ENCODE measurements at regions not wholly inside any gene's neighbourhood (a gene's known extent, or its start where the extent isn't known, plus 50 kb on each side); places are given as distances from the start of the nearest gene placed in this dataset.

DNA sequence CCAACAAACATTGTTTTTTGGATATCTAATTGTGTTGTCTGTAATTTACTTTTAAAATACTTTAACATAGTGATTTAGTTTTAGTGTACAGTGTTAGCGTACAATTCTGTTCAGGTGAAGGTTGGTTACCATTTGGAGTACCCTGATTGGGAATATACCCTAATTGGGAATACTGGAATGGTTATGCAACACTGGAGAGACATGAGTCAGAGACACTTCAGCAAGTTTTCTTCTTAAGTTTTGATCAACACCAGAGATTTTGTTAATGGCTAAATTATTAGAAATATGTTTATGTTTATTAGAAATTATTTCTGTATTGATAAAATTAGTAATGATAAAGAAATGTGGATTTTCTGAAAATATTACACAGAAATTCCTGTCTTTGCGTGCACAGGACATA lies 100.3 kb upstream of the NABP1 start:
- TF ChIP-seq, protein P1, sequence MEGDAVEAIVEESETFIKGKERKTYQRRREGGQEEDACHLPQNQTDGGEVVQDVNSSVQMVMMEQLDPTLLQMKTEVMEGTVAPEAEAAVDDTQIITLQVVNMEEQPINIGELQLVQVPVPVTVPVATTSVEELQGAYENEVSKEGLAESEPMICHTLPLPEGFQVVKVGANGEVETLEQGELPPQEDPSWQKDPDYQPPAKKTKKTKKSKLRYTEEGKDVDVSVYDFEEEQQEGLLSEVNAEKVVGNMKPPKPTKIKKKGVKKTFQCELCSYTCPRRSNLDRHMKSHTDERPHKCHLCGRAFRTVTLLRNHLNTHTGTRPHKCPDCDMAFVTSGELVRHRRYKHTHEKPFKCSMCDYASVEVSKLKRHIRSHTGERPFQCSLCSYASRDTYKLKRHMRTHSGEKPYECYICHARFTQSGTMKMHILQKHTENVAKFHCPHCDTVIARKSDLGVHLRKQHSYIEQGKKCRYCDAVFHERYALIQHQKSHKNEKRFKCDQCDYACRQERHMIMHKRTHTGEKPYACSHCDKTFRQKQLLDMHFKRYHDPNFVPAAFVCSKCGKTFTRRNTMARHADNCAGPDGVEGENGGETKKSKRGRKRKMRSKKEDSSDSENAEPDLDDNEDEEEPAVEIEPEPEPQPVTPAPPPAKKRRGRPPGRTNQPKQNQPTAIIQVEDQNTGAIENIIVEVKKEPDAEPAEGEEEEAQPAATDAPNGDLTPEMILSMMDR (conservative IDR thresholded peaks at IDR 0.05; ENCODE audit: low read depth, low read length), result no peak
- TF ChIP-seq EZH2 (IDR thresholded peaks at IDR 0.05; ENCODE audit: low read length, unreplicated experiment) (no peak), EZH2phosphoT487 (IDR thresholded peaks at IDR 0.05; ENCODE audit: borderline replicate concordance, low read length) (no peak)
- H3K9me2 ChIP-seq (replicated peaks; ENCODE audit: low read length), result no peaks in the 10 kb centered on the region
- no peaks in the 10 kb centered on the region for H4K20me1 ChIP-seq (ENCODE audit: low read length)
- H3K79me2 ChIP-seq (ENCODE audit: low read length), result no peaks in the 10 kb centered on the region
- no TSS peak for BruUV-seq (replicated peaks)
- no peak overlapping the region for H3K9ac ChIP-seq (ENCODE audit: low read length)
- no peaks in the 10 kb centered on the region for H3F3A ChIP-seq (ENCODE audit: low read length, unreplicated experiment)
- H3K4me2 ChIP-seq (ENCODE audit: low read length), result no peak overlapping the region
- ChIA-PET CTCF (no interaction called here), POLR2A (ENCODE audit: unreplicated experiment) (no interaction called here)
- no peak for ATAC-seq
- no peaks in the 10 kb centered on the region for H3K9me3 ChIP-seq (ENCODE audit: low read length)
- no peak overlapping the region for H2AFZ ChIP-seq (ENCODE audit: low read length)
- no peak overlapping the region for H3K27ac ChIP-seq (ENCODE audit: low read length)
- no peak overlapping the region for H3K4me3 ChIP-seq (ENCODE audit: low read length)
- peaks cover 53% of the 10 kb centered on the region for H3K4me1 ChIP-seq (ENCODE audit: insufficient read depth, low read length)
- no peaks in the 10 kb centered on the region for H3K36me3 ChIP-seq (ENCODE audit: low read depth, low read length)
- intact Hi-C loops (cut with micrococcal nuclease), result no loop called here
- H3K27me3 ChIP-seq (ENCODE audit: low read length), result no peaks in the 10 kb centered on the region
- no peak for DNase-seq

DNA sequence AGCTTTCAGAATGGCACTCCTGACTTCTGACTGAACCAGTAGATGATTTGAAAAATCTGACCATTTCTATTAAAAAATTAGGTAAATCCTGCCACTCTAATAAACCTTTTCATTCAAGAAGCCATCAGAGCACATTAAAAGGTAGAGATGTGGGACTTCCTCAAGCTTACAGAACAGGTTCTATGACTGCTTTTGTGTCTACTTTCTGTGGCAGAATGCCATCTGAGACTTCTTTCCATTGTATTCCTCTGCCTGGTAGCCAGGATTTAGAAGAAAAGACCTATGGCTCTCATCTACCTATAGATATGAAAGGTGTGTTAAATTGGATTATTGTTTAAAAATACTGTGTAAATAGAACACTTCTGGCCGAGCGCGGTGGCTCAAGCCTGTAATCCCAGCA lies 99.9 kb upstream of the NABP1 start:
- Histone ChIP-seq H3K4me3 (ENCODE audit: low read length) (no peak overlapping the region), H3F3A (ENCODE audit: low read length, unreplicated experiment) (no peaks in the 10 kb centered on the region), H3K27ac (ENCODE audit: low read length) (no peak overlapping the region), H2AFZ (ENCODE audit: low read length) (no peak overlapping the region), H3K9me2 (replicated peaks; ENCODE audit: low read length) (no peaks in the 10 kb centered on the region), H4K20me1 (ENCODE audit: low read length) (no peaks in the 10 kb centered on the region), H3K36me3 (ENCODE audit: low read depth, low read length) (no peaks in the 10 kb centered on the region), H3K4me1 (ENCODE audit: insufficient read depth, low read length) (peaks cover 53% of the 10 kb centered on the region), H3K27me3 (ENCODE audit: low read length) (no peaks in the 10 kb centered on the region), H3K9ac (ENCODE audit: low read length) (no peak overlapping the region), H3K79me2 (ENCODE audit: low read length) (no peaks in the 10 kb centered on the region), H3K9me3 (ENCODE audit: low read length) (no peaks in the 10 kb centered on the region), H3K4me2 (ENCODE audit: low read length) (no peak overlapping the region)
- no TSS peak for BruUV-seq (replicated peaks)
- CTCF ChIA-PET, result no interaction called here
- DNase-seq (peak; percentile 85), ATAC-seq (no peak)
- TF ChIP-seq EZH2 (IDR thresholded peaks at IDR 0.05; ENCODE audit: low read length, unreplicated experiment), result no peak
- no peak for TF ChIP-seq EZH2phosphoT487 (IDR thresholded peaks at IDR 0.05; ENCODE audit: borderline replicate concordance, low read length)
- TF ChIP-seq, protein P1 (conservative IDR thresholded peaks at IDR 0.05; ENCODE audit: low read depth, low read length), result no peak
- intact Hi-C loops (cut with micrococcal nuclease), result no loop called here
- POLR2A ChIA-PET (ENCODE audit: unreplicated experiment), result no interaction called here

DNA sequence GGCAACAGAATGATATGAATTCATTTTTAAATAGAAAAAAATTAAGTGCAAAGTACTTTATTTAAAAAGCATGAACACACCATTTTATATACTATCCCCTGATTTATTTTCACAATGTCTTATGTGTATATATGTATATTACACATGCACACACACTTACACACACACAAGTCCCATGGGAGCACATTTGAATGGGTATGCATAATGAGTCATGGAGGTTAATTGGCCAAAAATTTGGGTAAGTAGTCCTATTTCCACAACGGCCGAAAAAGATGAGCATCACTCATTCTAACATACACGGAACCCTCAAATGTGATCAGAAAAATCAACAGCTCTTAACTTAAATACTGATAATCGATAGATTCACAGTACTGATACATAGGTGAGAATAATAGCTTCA lies 97.4 kb upstream of the NABP1 start:
- Histone ChIP-seq H3K27me3 (ENCODE audit: low read length) (no peaks in the 10 kb centered on the region), H3K27ac (ENCODE audit: low read length) (no peak overlapping the region), H3K9me3 (ENCODE audit: low read length) (no peaks in the 10 kb centered on the region), H3K79me2 (ENCODE audit: low read length) (no peaks in the 10 kb centered on the region), H4K20me1 (ENCODE audit: low read length) (no peaks in the 10 kb centered on the region), H3K36me3 (ENCODE audit: low read depth, low read length) (no peaks in the 10 kb centered on the region), H3K9ac (ENCODE audit: low read length) (no peak overlapping the region), H3K9me2 (replicated peaks; ENCODE audit: low read length) (no peaks in the 10 kb centered on the region), H3K4me1 (ENCODE audit: insufficient read depth, low read length) (peaks cover 34% of the 10 kb centered on the region), H3K4me2 (ENCODE audit: low read length) (no peak overlapping the region), H2AFZ (ENCODE audit: low read length) (no peak overlapping the region), H3K4me3 (ENCODE audit: low read length) (no peak overlapping the region), H3F3A (ENCODE audit: low read length, unreplicated experiment) (no peaks in the 10 kb centered on the region)
- POLR2A ChIA-PET (ENCODE audit: unreplicated experiment), result no interaction called here
- no peak for TF ChIP-seq EZH2 (IDR thresholded peaks at IDR 0.05; ENCODE audit: low read length, unreplicated experiment)
- TF ChIP-seq EZH2phosphoT487 (IDR thresholded peaks at IDR 0.05; ENCODE audit: borderline replicate concordance, low read length), result no peak
- TF ChIP-seq, protein P1 (conservative IDR thresholded peaks at IDR 0.05; ENCODE audit: low read depth, low read length), result no peak
- CTCF ChIA-PET, result no interaction called here
- ATAC-seq (no peak), DNase-seq (peak; percentile 22)
- intact Hi-C loops (cut with micrococcal nuclease), result no loop called here
- BruUV-seq (replicated peaks), result no TSS peak
